ENCODE measurements at regions not wholly inside any gene's neighbourhood (a gene's known extent, or its start where the extent isn't known, plus 50 kb on each side); places are given as distances from the start of the nearest gene placed in this dataset.

GRCh38 chr7:106792233-106792926 lies 72.7 kb upstream of the PIK3CG start:
- Histone ChIP-seq H4K20me1 (ENCODE audit: control insufficient read depth, insufficient read depth, insufficient read length) (no peaks in the 10 kb centered on the region), H2BK20ac (ENCODE audit: low read depth, low read length, poor library complexity, severe bottlenecking) (no peak overlapping the region), H3K27me3 (ENCODE audit: insufficient read depth, low read length) (no peaks in the 10 kb centered on the region), H2BK15ac (ENCODE audit: low read depth, low read length) (no peak overlapping the region), H4K91ac (ENCODE audit: insufficient read length, low read depth, low read length) (no peak overlapping the region), H3K14ac (ENCODE audit: insufficient read depth, low read length) (no peak overlapping the region), H3K4me2 (ENCODE audit: insufficient read depth, insufficient read length, low read length) (no peak overlapping the region), H3K23ac (ENCODE audit: insufficient read length, low read depth, low read length) (no peak overlapping the region), H3K18ac (ENCODE audit: insufficient read length, low read depth, low read length) (no peak overlapping the region), H2BK5ac (ENCODE audit: insufficient read length, low read length) (no peak overlapping the region), H4K8ac (replicated peaks; ENCODE audit: insufficient read length, low read depth, low read length) (no peak overlapping the region), H3K79me1 (ENCODE audit: insufficient read depth, low read depth, low read length, poor library complexity, severe bottlenecking) (no peaks in the 10 kb centered on the region), H3K9me3 (ENCODE audit: control insufficient read depth, low read depth, low read length) (no peaks in the 10 kb centered on the region), H3K9ac (ENCODE audit: extremely low read depth, insufficient read length, low read length) (no peak overlapping the region), H2AFZ (ENCODE audit: low read length) (no peak overlapping the region), H2BK12ac (ENCODE audit: insufficient read length, low read depth, low read length) (no peak overlapping the region), H3K23me2 (ENCODE audit: insufficient read length, low read depth, low read length, poor library complexity, severe bottlenecking) (no peaks in the 10 kb centered on the region), H4K5ac (ENCODE audit: insufficient read length, low read depth, low read length) (no peak overlapping the region), H3K4me1 (ENCODE audit: insufficient read depth, low read length) (no peaks in the 10 kb centered on the region), H3T11ph (ENCODE audit: low read length) (no peak overlapping the region), H3K27ac (ENCODE audit: insufficient read length, low read depth, low read length) (no peak overlapping the region), H3K4ac (ENCODE audit: low read depth, low read length) (no peak overlapping the region), H3K56ac (ENCODE audit: insufficient read length, low read depth, low read length) (no peak overlapping the region), H2AK5ac (ENCODE audit: insufficient read length, low read length) (no peak overlapping the region), H3K79me2 (ENCODE audit: insufficient read depth, low read length) (no peaks in the 10 kb centered on the region), H2BK120ac (ENCODE audit: low read depth, low read length, poor library complexity, severe bottlenecking) (no peak overlapping the region)
- Mint-ChIP-seq H3K27me3 (ENCODE audit: low read depth) (no peaks in the 10 kb centered on the region; the same call in 1 of the 2 replicates), H3K36me3 (ENCODE audit: insufficient read depth in 1 of 3, low read depth in 3 of 3) (peaks cover 7 to 12% (median 10%) of the 10 kb centered on the region in 3 experiments; a peak in 5 of 7 replicates), H3K9me3 (peaks cover 1 to 10% of the 10 kb centered on the region in 2 experiments; a peak in 4 of 5 replicates), H3K4me1 (peaks cover 5 to 10% of the 10 kb centered on the region in 2 experiments), H3K27ac (no peak overlapping the region), H3K4me3 (no peak overlapping the region)
- no peak for DNase-seq
- WGBS (ENCODE audit: extremely low coverage, insufficient read length, low lambda C conversion rate), result 100% methylated on average over 1 of the region's 8 CpGs
- no peak for TF ChIP-seq CTCF (conservative IDR thresholded peaks at IDR 0.05)
